ENCODE measurements at regions not wholly inside any gene's neighbourhood (a gene's known extent, or its start where the extent isn't known, plus 50 kb on each side); places are given as distances from the start of the nearest gene placed in this dataset.

DNA sequence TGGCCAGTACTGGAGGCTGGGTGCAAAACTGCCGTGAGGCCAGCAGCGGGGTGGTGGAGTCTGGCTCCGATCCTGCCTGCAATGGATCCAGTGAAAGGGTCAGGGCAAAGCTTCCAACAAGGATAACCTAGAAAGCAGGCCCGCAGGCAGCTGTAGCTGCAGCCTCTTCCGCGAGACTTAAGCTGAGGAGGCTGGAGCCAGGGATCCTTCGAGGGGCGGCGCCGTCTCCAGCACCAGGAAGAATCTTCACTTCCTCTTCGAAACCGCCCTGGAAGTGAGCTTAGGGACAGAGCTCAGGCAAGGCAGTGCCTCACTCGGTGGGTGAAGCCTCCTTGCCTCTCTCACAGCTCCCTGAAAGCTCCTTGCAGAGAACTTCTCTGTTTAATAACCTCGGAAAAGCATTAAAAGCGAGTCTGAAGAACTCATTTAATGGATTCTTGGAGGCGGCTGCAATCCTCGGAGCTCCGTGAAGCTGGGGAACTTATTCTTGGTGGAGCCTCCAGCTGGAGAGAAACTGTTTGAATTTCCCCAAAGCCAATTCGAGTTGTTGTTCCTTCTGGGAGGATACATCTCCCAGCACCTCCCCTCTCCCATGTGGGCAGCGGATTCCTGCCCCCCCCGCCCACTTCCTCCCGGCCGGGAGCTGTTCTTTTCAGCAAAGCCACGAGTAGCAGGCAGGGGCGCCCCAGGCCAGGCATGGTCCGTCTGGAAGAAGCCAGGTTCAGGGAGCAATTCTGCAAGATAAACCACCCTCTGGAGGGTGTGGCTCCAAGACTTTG is 169.9 kb downstream of the CTTN start:
- TF ChIP-seq, protein P1, sequence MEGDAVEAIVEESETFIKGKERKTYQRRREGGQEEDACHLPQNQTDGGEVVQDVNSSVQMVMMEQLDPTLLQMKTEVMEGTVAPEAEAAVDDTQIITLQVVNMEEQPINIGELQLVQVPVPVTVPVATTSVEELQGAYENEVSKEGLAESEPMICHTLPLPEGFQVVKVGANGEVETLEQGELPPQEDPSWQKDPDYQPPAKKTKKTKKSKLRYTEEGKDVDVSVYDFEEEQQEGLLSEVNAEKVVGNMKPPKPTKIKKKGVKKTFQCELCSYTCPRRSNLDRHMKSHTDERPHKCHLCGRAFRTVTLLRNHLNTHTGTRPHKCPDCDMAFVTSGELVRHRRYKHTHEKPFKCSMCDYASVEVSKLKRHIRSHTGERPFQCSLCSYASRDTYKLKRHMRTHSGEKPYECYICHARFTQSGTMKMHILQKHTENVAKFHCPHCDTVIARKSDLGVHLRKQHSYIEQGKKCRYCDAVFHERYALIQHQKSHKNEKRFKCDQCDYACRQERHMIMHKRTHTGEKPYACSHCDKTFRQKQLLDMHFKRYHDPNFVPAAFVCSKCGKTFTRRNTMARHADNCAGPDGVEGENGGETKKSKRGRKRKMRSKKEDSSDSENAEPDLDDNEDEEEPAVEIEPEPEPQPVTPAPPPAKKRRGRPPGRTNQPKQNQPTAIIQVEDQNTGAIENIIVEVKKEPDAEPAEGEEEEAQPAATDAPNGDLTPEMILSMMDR (IDR thresholded peaks at IDR 0.05; ENCODE audit: poor library complexity, severe bottlenecking) = no peak
- TF ChIP-seq EZH2 (IDR thresholded peaks at IDR 0.05; ENCODE audit: borderline replicate concordance, insufficient read depth, low read length, poor library complexity, severe bottlenecking) = no peak
- no peak for TF ChIP-seq SMC3 (conservative IDR thresholded peaks at IDR 0.05; ENCODE audit: poor library complexity)
- no peak for TF ChIP-seq POLR2AphosphoS5 (IDR thresholded peaks at IDR 0.05)
- TF ChIP-seq, protein P2, sequence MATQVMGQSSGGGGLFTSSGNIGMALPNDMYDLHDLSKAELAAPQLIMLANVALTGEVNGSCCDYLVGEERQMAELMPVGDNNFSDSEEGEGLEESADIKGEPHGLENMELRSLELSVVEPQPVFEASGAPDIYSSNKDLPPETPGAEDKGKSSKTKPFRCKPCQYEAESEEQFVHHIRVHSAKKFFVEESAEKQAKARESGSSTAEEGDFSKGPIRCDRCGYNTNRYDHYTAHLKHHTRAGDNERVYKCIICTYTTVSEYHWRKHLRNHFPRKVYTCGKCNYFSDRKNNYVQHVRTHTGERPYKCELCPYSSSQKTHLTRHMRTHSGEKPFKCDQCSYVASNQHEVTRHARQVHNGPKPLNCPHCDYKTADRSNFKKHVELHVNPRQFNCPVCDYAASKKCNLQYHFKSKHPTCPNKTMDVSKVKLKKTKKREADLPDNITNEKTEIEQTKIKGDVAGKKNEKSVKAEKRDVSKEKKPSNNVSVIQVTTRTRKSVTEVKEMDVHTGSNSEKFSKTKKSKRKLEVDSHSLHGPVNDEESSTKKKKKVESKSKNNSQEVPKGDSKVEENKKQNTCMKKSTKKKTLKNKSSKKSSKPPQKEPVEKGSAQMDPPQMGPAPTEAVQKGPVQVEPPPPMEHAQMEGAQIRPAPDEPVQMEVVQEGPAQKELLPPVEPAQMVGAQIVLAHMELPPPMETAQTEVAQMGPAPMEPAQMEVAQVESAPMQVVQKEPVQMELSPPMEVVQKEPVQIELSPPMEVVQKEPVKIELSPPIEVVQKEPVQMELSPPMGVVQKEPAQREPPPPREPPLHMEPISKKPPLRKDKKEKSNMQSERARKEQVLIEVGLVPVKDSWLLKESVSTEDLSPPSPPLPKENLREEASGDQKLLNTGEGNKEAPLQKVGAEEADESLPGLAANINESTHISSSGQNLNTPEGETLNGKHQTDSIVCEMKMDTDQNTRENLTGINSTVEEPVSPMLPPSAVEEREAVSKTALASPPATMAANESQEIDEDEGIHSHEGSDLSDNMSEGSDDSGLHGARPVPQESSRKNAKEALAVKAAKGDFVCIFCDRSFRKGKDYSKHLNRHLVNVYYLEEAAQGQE (IDR thresholded peaks at IDR 0.05; ENCODE audit: borderline replicate concordance) = no peak
- TF ChIP-seq TAF1 (IDR thresholded peaks at IDR 0.05; ENCODE audit: low read depth) = no peak
